SU-DHL-6 (cell line): ENCODE measurements at regions not wholly inside any gene's neighbourhood (a gene's known extent, or its start where the extent isn't known, plus 50 kb on each side); places are given as distances from the start of the nearest gene placed in this dataset.

ENCODE experiments used
- EZH2phosphoT487 ChIP-seq: fragments of 200-600 bp; sonication (generic), shearing (Covaris generic); conservative IDR thresholded peaks from 2 replicates; pipeline ENCODE4 v1.6.1; 2018; ENCODE audit warnings: mild to moderate bottlenecking, antibody characterized with exemption, low read length, moderate library complexity, mixed read lengths
- TF ChIP-seq, protein P1 (sequence below): fragments of 200-600 bp; sonication (generic); IDR thresholded peaks from one replicate; pipeline ENCODE4 v1.5.1; 2017; ENCODE audit warnings: antibody characterized with exemption, mild to moderate bottlenecking, low read length, moderate library complexity; ENCODE audit not compliant: insufficient read depth, poor library complexity, severe bottlenecking

DNA sequence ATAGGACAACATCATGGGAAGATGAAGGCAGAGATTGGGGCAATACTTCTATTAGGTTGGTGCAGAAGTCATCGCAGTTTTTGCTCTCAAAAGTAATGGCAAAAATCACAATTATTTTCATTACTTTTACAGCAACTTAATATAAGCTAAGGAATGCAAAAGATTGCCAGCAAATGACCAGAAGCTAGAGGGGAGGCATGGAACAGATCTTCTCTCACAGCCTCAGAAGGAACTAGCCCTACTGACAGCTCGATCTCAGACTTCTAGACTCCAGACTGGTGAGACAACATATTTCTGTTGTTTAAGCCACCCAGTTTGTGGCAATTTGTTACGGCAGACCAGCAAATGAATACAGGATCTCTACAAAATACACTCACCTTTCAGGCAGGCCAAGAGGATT, 348.5 kb upstream of the TBX3 start:
- TF ChIP-seq, protein P1, sequence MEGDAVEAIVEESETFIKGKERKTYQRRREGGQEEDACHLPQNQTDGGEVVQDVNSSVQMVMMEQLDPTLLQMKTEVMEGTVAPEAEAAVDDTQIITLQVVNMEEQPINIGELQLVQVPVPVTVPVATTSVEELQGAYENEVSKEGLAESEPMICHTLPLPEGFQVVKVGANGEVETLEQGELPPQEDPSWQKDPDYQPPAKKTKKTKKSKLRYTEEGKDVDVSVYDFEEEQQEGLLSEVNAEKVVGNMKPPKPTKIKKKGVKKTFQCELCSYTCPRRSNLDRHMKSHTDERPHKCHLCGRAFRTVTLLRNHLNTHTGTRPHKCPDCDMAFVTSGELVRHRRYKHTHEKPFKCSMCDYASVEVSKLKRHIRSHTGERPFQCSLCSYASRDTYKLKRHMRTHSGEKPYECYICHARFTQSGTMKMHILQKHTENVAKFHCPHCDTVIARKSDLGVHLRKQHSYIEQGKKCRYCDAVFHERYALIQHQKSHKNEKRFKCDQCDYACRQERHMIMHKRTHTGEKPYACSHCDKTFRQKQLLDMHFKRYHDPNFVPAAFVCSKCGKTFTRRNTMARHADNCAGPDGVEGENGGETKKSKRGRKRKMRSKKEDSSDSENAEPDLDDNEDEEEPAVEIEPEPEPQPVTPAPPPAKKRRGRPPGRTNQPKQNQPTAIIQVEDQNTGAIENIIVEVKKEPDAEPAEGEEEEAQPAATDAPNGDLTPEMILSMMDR = no peak
- no peak for TF ChIP-seq EZH2phosphoT487
